ENCODE measurements at regions not wholly inside any gene's neighbourhood (a gene's known extent, or its start where the extent isn't known, plus 50 kb on each side); places are given as distances from the start of the nearest gene placed in this dataset.

DNA sequence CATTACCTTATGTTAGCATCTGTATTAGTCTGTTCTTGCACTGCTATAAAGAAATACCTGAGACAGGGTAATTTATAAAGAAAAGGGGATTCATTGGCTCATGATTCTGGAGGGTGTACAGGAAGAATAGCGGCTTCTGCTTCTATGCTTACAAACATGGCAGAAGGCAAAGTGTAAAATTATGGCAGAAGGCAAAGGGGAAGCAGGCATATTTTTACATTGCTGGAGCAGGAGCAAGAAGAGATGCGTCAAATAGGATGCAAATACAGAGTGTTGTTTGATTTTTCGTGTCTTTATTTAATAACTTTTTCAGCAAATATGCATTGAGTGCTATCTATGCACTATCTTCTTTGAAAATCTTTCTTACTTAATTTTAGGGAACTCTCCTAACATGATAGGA, 210.7 kb upstream of the SSTR1 start:
- Histone ChIP-seq H3K4me1 (ENCODE audit: control insufficient read depth, extremely low read depth, insufficient read depth, low read length) (no peaks in the 10 kb centered on the region), H3K27ac (ENCODE audit: insufficient read depth, low read depth, low read length) (no peak overlapping the region), H3K79me2 (ENCODE audit: control insufficient read depth, insufficient read depth, low read length) (no peaks in the 10 kb centered on the region), H3K9me3 (replicated peaks; ENCODE audit: control insufficient read depth, insufficient read depth, low read length) (no peaks in the 10 kb centered on the region), H3K27me3 (ENCODE audit: control insufficient read depth in 2 of 2, insufficient read depth in 2 of 2, low read length in 2 of 2) (peaks cover 0 to 1% of the 10 kb centered on the region in 2 experiments), H3K36me3 (ENCODE audit: control insufficient read depth in 2 of 2, extremely low read depth in 1 of 2, insufficient read depth in 2 of 2, low read length in 2 of 2) (no peaks in the 10 kb centered on the region), H2AFZ (ENCODE audit: low read depth, low read length) (no peak overlapping the region), H3K9me1 (replicated peaks; ENCODE audit: control insufficient read depth, extremely low read depth, insufficient read depth, low read length) (no peaks in the 10 kb centered on the region), H3K4me2 (ENCODE audit: insufficient read depth, low read length) (no peak overlapping the region), H3K4me3 (replicated peaks in 1 of 3; ENCODE audit: insufficient read depth in 1 of 3, low read depth in 1 of 3, low read length in 3 of 3) (no peak overlapping the region), H3K9ac (replicated peaks; ENCODE audit: extremely low read depth, insufficient read depth, low read length) (no peak overlapping the region), H4K20me1 (replicated peaks; ENCODE audit: control insufficient read depth, extremely low read depth, insufficient read depth, low read length) (no peaks in the 10 kb centered on the region)
- intact Hi-C loops (cut with micrococcal nuclease) = no loop called here
- CTCF ChIA-PET = no interaction called here
- TF ChIP-seq FOS (IDR thresholded peaks at IDR 0.05; ENCODE audit: borderline replicate concordance, insufficient read depth, low read length) (no peak), POLR2A (IDR thresholded peaks at IDR 0.05; ENCODE audit: low read depth, low read length) (no peak), MYC (IDR thresholded peaks at IDR 0.05; ENCODE audit: low read depth, low read length) (no peak), GATA2 (IDR thresholded peaks at IDR 0.05; ENCODE audit: insufficient read depth, insufficient read length, low read depth, low read length) (no peak)
- TF ChIP-seq, protein P1, sequence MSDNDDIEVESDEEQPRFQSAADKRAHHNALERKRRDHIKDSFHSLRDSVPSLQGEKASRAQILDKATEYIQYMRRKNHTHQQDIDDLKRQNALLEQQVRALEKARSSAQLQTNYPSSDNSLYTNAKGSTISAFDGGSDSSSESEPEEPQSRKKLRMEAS (IDR thresholded peaks at IDR 0.05; ENCODE audit: insufficient read depth, insufficient read length) = no peak
- dilution Hi-C loops (cut with MboI; ENCODE audit: extremely low pct_ligation_motif_present, low sequenced_read_pairs) = no loop called here
- FAIRE-seq (no peak), DNase-seq (ENCODE audit: low read depth, low spot score) (no peak)
- POLR2A ChIA-PET = no interaction called here
- BruUV-seq (replicated peaks) = no TSS peak

DNA sequence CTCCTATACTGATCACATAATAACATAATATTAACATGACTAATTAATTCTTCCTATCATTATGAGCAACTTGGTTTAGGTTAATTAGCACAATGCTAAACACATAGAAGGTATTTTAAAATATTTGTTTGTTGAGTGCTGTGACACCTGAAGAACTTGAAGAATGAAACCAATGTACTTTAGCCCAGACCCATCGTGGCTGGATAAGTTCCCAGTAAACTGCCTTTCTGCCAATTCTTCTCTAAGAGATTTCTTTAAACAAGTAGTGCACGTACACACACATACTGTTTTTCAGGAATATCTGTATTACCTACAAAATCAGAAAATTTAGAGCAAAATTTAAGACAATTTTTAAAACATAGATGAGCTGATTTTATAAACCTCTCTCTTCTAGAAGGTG, 207.4 kb upstream of the SSTR1 start:
- H3K79me2 ChIP-seq (ENCODE audit: control insufficient read depth, insufficient read depth, low read length) = no peaks in the 10 kb centered on the region
- dilution Hi-C loops (cut with MboI; ENCODE audit: extremely low pct_ligation_motif_present, low sequenced_read_pairs) (no loop called here), intact Hi-C loops (cut with micrococcal nuclease) (no loop called here)
- H4K20me1 ChIP-seq (replicated peaks; ENCODE audit: control insufficient read depth, extremely low read depth, insufficient read depth, low read length) = no peaks in the 10 kb centered on the region
- no TSS peak for BruUV-seq (replicated peaks)
- H3K9ac ChIP-seq (replicated peaks; ENCODE audit: extremely low read depth, insufficient read depth, low read length) = no peak overlapping the region
- no peaks in the 10 kb centered on the region for H3K27me3 ChIP-seq (ENCODE audit: control insufficient read depth in 2 of 2, insufficient read depth in 2 of 2, low read length in 2 of 2)
- no peak for DNase-seq (ENCODE audit: low read depth, low spot score)
- no peaks in the 10 kb centered on the region for H3K9me1 ChIP-seq (replicated peaks; ENCODE audit: control insufficient read depth, extremely low read depth, insufficient read depth, low read length)
- no peak overlapping the region for H3K27ac ChIP-seq (ENCODE audit: insufficient read depth, low read depth, low read length)
- CTCF ChIA-PET = no interaction called here
- no peak overlapping the region for H3K4me3 ChIP-seq (replicated peaks in 1 of 3; ENCODE audit: insufficient read depth in 1 of 3, low read depth in 1 of 3, low read length in 3 of 3)
- H3K4me1 ChIP-seq (ENCODE audit: control insufficient read depth, extremely low read depth, insufficient read depth, low read length) = no peaks in the 10 kb centered on the region
- POLR2A ChIA-PET = no interaction called here
- TF ChIP-seq, protein P1 (IDR thresholded peaks at IDR 0.05; ENCODE audit: insufficient read depth, insufficient read length) = no peak
- TF ChIP-seq, protein P2, sequence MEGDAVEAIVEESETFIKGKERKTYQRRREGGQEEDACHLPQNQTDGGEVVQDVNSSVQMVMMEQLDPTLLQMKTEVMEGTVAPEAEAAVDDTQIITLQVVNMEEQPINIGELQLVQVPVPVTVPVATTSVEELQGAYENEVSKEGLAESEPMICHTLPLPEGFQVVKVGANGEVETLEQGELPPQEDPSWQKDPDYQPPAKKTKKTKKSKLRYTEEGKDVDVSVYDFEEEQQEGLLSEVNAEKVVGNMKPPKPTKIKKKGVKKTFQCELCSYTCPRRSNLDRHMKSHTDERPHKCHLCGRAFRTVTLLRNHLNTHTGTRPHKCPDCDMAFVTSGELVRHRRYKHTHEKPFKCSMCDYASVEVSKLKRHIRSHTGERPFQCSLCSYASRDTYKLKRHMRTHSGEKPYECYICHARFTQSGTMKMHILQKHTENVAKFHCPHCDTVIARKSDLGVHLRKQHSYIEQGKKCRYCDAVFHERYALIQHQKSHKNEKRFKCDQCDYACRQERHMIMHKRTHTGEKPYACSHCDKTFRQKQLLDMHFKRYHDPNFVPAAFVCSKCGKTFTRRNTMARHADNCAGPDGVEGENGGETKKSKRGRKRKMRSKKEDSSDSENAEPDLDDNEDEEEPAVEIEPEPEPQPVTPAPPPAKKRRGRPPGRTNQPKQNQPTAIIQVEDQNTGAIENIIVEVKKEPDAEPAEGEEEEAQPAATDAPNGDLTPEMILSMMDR (IDR thresholded peaks at IDR 0.05; ENCODE audit: extremely low read depth in 1 of 2, insufficient read depth in 1 of 2, low read depth in 1 of 2, low read length in 2 of 2) = no peak
- TF ChIP-seq FOS (IDR thresholded peaks at IDR 0.05; ENCODE audit: borderline replicate concordance, insufficient read depth, low read length) (no peak), JUN (IDR thresholded peaks at IDR 0.05; ENCODE audit: borderline replicate concordance, insufficient read depth, insufficient read length, low read depth) (no peak), MYC (IDR thresholded peaks at IDR 0.05; ENCODE audit: low read depth, low read length) (no peak), POLR2A (IDR thresholded peaks at IDR 0.05; ENCODE audit: low read depth, low read length) (no peak), POLR2AphosphoS5 (IDR thresholded peaks at IDR 0.05; ENCODE audit: insufficient read depth, low read depth, low read length) (no peak), EZH2 (IDR thresholded peaks at IDR 0.05; ENCODE audit: borderline replicate concordance, low read depth, low read length, severe bottlenecking) (no peak)
- no peak overlapping the region for H3K4me2 ChIP-seq (ENCODE audit: insufficient read depth, low read length)
- FAIRE-seq = no peak
- no peak overlapping the region for H2AFZ ChIP-seq (ENCODE audit: low read depth, low read length)
- H3K9me3 ChIP-seq (replicated peaks; ENCODE audit: control insufficient read depth, insufficient read depth, low read length) = no peaks in the 10 kb centered on the region
- H3K36me3 ChIP-seq (ENCODE audit: control insufficient read depth in 2 of 2, extremely low read depth in 1 of 2, insufficient read depth in 2 of 2, low read length in 2 of 2) = no peaks in the 10 kb centered on the region
